Esophagus muscularis mucosa (tissue), 4 donors: ENCODE measurements at regions not wholly inside any gene's neighbourhood (a gene's known extent, or its start where the extent isn't known, plus 50 kb on each side); places are given as distances from the start of the nearest gene placed in this dataset.

Experiments used
- CTCF ChIP-seq, 3 experiments: fragments of 200-600 bp in 2 of 3; fragments of 450-650 bp in 1 of 3; sonication (generic) in 2 of 3; IDR thresholded peaks; one replicate each; pipeline ENCODE4 v1.5.1; 2017 to 2019; ENCODE audit warnings: antibody characterized with exemption in 3 of 3, mild to moderate bottlenecking in 2 of 3, moderate library complexity in 1 of 3
- EP300 ChIP-seq: sonication (generic); formaldehyde crosslinking; IDR thresholded peaks from one replicate; pipeline ENCODE4 v1.6.1; 2017; ENCODE audit warnings: antibody characterized with exemption
- POLR2A ChIP-seq: fragments of 450-650 bp; IDR thresholded peaks from one replicate; pipeline ENCODE4 v1.6.1; 2017; ENCODE audit warnings: antibody characterized with exemption, moderate library complexity, mild to moderate bottlenecking, low read depth
- POLR2AphosphoS5 ChIP-seq, 2 donors: sonication (generic); formaldehyde crosslinking; IDR thresholded peaks; one replicate each; pipeline ENCODE4 v1.6.1; 2017; ENCODE audit warnings: antibody characterized with exemption in 2 of 2

- no peak for TF ChIP-seq CTCF (IDR thresholded peaks at IDR 0.05)
- no peak for TF ChIP-seq POLR2A
- TF ChIP-seq POLR2AphosphoS5 (IDR thresholded peaks at IDR 0.05): no peak
- TF ChIP-seq EP300: no peak
Measured at GRCh38 chr3:110666495-110666894, 405.1 kb upstream of the NECTIN3 start.
